H1 (cell line): ENCODE measurements at regions not wholly inside any gene's neighbourhood (a gene's known extent, or its start where the extent isn't known, plus 50 kb on each side); places are given as distances from the start of the nearest gene placed in this dataset.

Source experiments
- CTCF ChIA-PET: fragments of 300-600 bp; sonication (Branson Sonifier 250); formaldehyde crosslinking; loops from one replicate; lab custom pipeline; 2021; ENCODE audit not compliant: partially characterized antibody; lab: Charles Lee
- POLR2A ChIA-PET: fragments of 300-600 bp; sonication (Branson Sonifier 250); formaldehyde crosslinking; loops from one replicate; lab custom pipeline; 2021; ENCODE audit warnings: inconsistent platforms; ENCODE audit not compliant: partially characterized antibody; lab: Charles Lee
- DNase-seq, 2 experiments: peaks; one replicate each; pipeline versions ENCODE4 v3.0.0 to v3.0.0-alpha.2; 2010 to 2022; ENCODE audit warnings: low spot score in 2 of 2, low read depth in 1 of 2, mixed read lengths in 1 of 2
- FAIRE-seq: peaks from 2 replicates; lab custom pipeline; 2011; peaks lifted over from hg19 to GRCh38; lab: Jason Lieb, UNC
- H2AFZ ChIP-seq: 2 replicates; pipeline ENCODE4 v1.8.1; 2012; ENCODE audit warnings: low read length, inconsistent platforms
- H2AK5ac ChIP-seq: 2 replicates; pipeline ENCODE4 v1.6.1; 2013; ENCODE audit warnings: low read depth, low read length
- H2BK120ac ChIP-seq: replicated peaks from 2 replicates; pipeline ENCODE3; 2013; ENCODE audit warnings: low read depth, low read length, inconsistent platforms
- H2BK12ac ChIP-seq: 2 replicates; pipeline ENCODE4 v1.6.1; 2013; ENCODE audit warnings: low read depth, low read length
- H2BK15ac ChIP-seq: 2 replicates; pipeline ENCODE4 v1.6.1; 2013; ENCODE audit warnings: low read length
- H2BK20ac ChIP-seq: 2 replicates; pipeline ENCODE4 v1.6.1; 2013; ENCODE audit warnings: low read length
- H2BK5ac ChIP-seq: 2 replicates; pipeline ENCODE4 v1.6.1; 2013; ENCODE audit warnings: low read depth, low read length
- H3K14ac ChIP-seq: 2 replicates; pipeline ENCODE4 v1.6.1; 2013; ENCODE audit warnings: inconsistent platforms; ENCODE audit not compliant: insufficient read length
- H3K18ac ChIP-seq: 2 replicates; pipeline ENCODE4 v1.6.1; 2013; ENCODE audit warnings: low read length; ENCODE audit errors: extremely low read depth
- H3K23ac ChIP-seq: 2 replicates; pipeline ENCODE4 v1.6.1; 2013; ENCODE audit warnings: inconsistent platforms; ENCODE audit not compliant: insufficient read length
- H3K23me2 ChIP-seq: 2 replicates; pipeline ENCODE4 v1.6.1; 2013; ENCODE audit warnings: low read depth, low read length
- H3K27ac ChIP-seq: 2 replicates; pipeline ENCODE4 v1.6.1; 2011; ENCODE audit warnings: low read depth, low read length, inconsistent platforms
- H3K27me3 ChIP-seq, 4 experiments: replicated peaks in 1 of 4; 1 replicate in 1 of 4; 2 replicates in 3 of 4; pipeline versions ENCODE4 v1.6.1 to v1.8.1; 2011 to 2013; ENCODE audit warnings: low read length in 3 of 4, mild to moderate bottlenecking in 3 of 4, inconsistent platforms in 2 of 4, mixed read lengths in 2 of 4, moderate library complexity in 1 of 4; ENCODE audit not compliant: control insufficient read depth in 3 of 4, insufficient read depth in 3 of 4; ENCODE audit errors: extremely low read depth in 1 of 4
- H3K36me3 ChIP-seq, 4 experiments: 2 replicates each; pipeline versions ENCODE4 v1.6.1 to v1.8.1; 2011 to 2013; ENCODE audit warnings: mild to moderate bottlenecking in 4 of 4, low read length in 3 of 4, moderate library complexity in 2 of 4, control low read depth in 1 of 4, inconsistent platforms in 1 of 4; ENCODE audit not compliant: insufficient read depth in 4 of 4, control insufficient read depth in 2 of 4
- H3K4ac ChIP-seq: replicated peaks from 2 replicates; pipeline ENCODE3; 2013; ENCODE audit warnings: low read length, low read depth, mixed read lengths, inconsistent platforms; ENCODE audit not compliant: insufficient read length
- H3K4me1 ChIP-seq, 4 experiments: replicated peaks in 1 of 4; 1 replicate in 1 of 4; 2 replicates in 3 of 4; pipeline versions ENCODE4 v1.6.1 to v1.8.1; 2011 to 2013; ENCODE audit warnings: low read length in 3 of 4, inconsistent platforms in 2 of 4, mixed read lengths in 1 of 4; ENCODE audit not compliant: insufficient read depth in 4 of 4, control insufficient read depth in 3 of 4
- H3K4me2 ChIP-seq, 2 experiments: 2 replicates each; pipeline versions ENCODE4 v1.6.1 to v1.8.1; 2011 to 2013; ENCODE audit warnings: low read depth in 2 of 2, low read length in 2 of 2, control low read depth in 1 of 2, inconsistent platforms in 1 of 2, mild to moderate bottlenecking in 1 of 2; ENCODE audit not compliant: insufficient read depth in 1 of 2
- H3K4me3 ChIP-seq, 4 experiments: fragments of 200-600, 300-600 bp in 1 of 4; sonication (generic), shearing (Covaris generic), sonication (Bioruptor Twin) in 1 of 4; 2 replicates each; pipeline versions ENCODE4 v1.5.1 to v1.8.1; 2011 to 2016; ENCODE audit warnings: low read length in 4 of 4, low read depth in 3 of 4, control low read depth in 2 of 4, inconsistent platforms in 2 of 4, mild to moderate bottlenecking in 2 of 4, mixed read lengths in 1 of 4, moderate library complexity in 1 of 4; ENCODE audit not compliant: insufficient read depth in 2 of 4; ENCODE audit errors: extremely low read depth in 1 of 4
- H3K56ac ChIP-seq: replicated peaks from 2 replicates; pipeline ENCODE3; 2013; ENCODE audit warnings: low read depth, mild to moderate bottlenecking, mixed read lengths, low read length, inconsistent platforms; ENCODE audit not compliant: insufficient read length
- H3K79me1 ChIP-seq: 2 replicates; pipeline ENCODE4 v1.6.1; 2013; ENCODE audit warnings: low read depth, low read length, control low read depth
- H3K79me2 ChIP-seq, 2 experiments: 2 replicates each; pipeline versions ENCODE4 v1.6.1 to v1.8.1; 2012 to 2013; ENCODE audit warnings: low read length in 2 of 2, mild to moderate bottlenecking in 2 of 2, inconsistent platforms in 1 of 2; ENCODE audit not compliant: insufficient read depth in 2 of 2, control insufficient read depth in 1 of 2
- H3K9ac ChIP-seq, 4 experiments: replicated peaks in 1 of 4; 1 replicate in 1 of 4; 2 replicates in 3 of 4; pipeline versions ENCODE4 v1.6.1 to v1.8.1; 2011 to 2013; ENCODE audit warnings: low read depth in 3 of 4, low read length in 3 of 4, control low read depth in 2 of 4, mild to moderate bottlenecking in 2 of 4, moderate library complexity in 2 of 4, inconsistent platforms in 1 of 4; ENCODE audit errors: extremely low read depth in 1 of 4
- H3K9me3 ChIP-seq, 2 experiments: 2 replicates each; pipeline versions ENCODE4 v1.6.1 to v1.8.1; 2012 to 2013; ENCODE audit warnings: mild to moderate bottlenecking in 2 of 2, moderate library complexity in 2 of 2, control low read depth in 1 of 2, inconsistent platforms in 1 of 2, low read depth in 1 of 2, low read length in 1 of 2, mixed read lengths in 1 of 2; ENCODE audit not compliant: insufficient read depth in 2 of 2
- H4K20me1 ChIP-seq, 2 experiments: replicated peaks in 1 of 2; 2 replicates each; pipeline versions ENCODE3 to v1.8.1; 2011 to 2013; ENCODE audit warnings: inconsistent platforms in 2 of 2, low read length in 2 of 2, mild to moderate bottlenecking in 1 of 2; ENCODE audit not compliant: insufficient read depth in 2 of 2, control insufficient read depth in 1 of 2
- H4K5ac ChIP-seq: 2 replicates; pipeline ENCODE4 v1.6.1; 2013; ENCODE audit warnings: low read length, low read depth, mixed read lengths, inconsistent platforms; ENCODE audit not compliant: insufficient read length
- H4K8ac ChIP-seq: 2 replicates; pipeline ENCODE4 v1.8.0; 2013; ENCODE audit warnings: mild to moderate bottlenecking, moderate library complexity, low read length, inconsistent platforms; ENCODE audit not compliant: insufficient read depth; ENCODE audit errors: extremely low read depth
- H4K91ac ChIP-seq: replicated peaks from 2 replicates; pipeline ENCODE3; 2013; ENCODE audit warnings: low read length, mixed read lengths, inconsistent platforms; ENCODE audit not compliant: insufficient read length
- ASH2L ChIP-seq: fragments of 200-600, 300-600 bp; sonication (generic); IDR thresholded peaks from one replicate; pipeline ENCODE4 v1.7.1; 2017; ENCODE audit warnings: low read length
- CBX8 ChIP-seq: fragments of 300-800, 300-1000 bp; sonication (generic); IDR thresholded peaks from 2 replicates; pipeline ENCODE4 v1.7.1; 2016; ENCODE audit warnings: low read depth, low read length, borderline replicate concordance
- EGR1 ChIP-seq: IDR thresholded peaks from 2 replicates; pipeline ENCODE4 v1.6.1; 2011; ENCODE audit warnings: low read depth, low read length, borderline replicate concordance
- HDAC2 ChIP-seq, 2 experiments: fragments of 300-600 bp in 1 of 2; sonication (generic) in 1 of 2; IDR thresholded peaks; 2 replicates each; pipeline ENCODE4 v1.6.1; 2011 to 2012; ENCODE audit warnings: low read depth in 2 of 2, low read length in 2 of 2, mild to moderate bottlenecking in 2 of 2, moderate library complexity in 2 of 2, borderline replicate concordance in 1 of 2, inconsistent platforms in 1 of 2
- MAFK ChIP-seq: IDR thresholded peaks from 2 replicates; pipeline ENCODE4 v1.6.1; 2012; ENCODE audit warnings: low read depth, mild to moderate bottlenecking, improper control_type of control experiment, low read length
- RXRA ChIP-seq: IDR thresholded peaks from 2 replicates; pipeline ENCODE4 v1.6.1; 2011; ENCODE audit warnings: low read depth, mild to moderate bottlenecking, low read length, moderate library complexity; ENCODE audit not compliant: insufficient read depth
- SUZ12 ChIP-seq: fragments of 200-600 bp; sonication (generic); IDR thresholded peaks from 2 replicates; pipeline ENCODE4 v1.6.1; 2012; ENCODE audit warnings: mild to moderate bottlenecking, inconsistent platforms, low read length, moderate library complexity, mixed read lengths
- TBP ChIP-seq: IDR thresholded peaks from 2 replicates; pipeline ENCODE4 v1.6.1; 2011; ENCODE audit warnings: low read depth, low read length, improper control_type of control experiment
- TF ChIP-seq, protein P1 (sequence below), 3 experiments: IDR thresholded peaks; 1 replicate in 2 of 3; 2 replicates in 1 of 3; pipeline versions ENCODE4 v1.5.1 to v1.6.1; 2011; ENCODE audit warnings: low read length in 3 of 3, mild to moderate bottlenecking in 3 of 3, inconsistent platforms in 2 of 3, low read depth in 1 of 3, moderate library complexity in 1 of 3; ENCODE audit not compliant: insufficient read depth in 1 of 3; ENCODE audit errors: control extremely low read depth in 1 of 3

DNA sequence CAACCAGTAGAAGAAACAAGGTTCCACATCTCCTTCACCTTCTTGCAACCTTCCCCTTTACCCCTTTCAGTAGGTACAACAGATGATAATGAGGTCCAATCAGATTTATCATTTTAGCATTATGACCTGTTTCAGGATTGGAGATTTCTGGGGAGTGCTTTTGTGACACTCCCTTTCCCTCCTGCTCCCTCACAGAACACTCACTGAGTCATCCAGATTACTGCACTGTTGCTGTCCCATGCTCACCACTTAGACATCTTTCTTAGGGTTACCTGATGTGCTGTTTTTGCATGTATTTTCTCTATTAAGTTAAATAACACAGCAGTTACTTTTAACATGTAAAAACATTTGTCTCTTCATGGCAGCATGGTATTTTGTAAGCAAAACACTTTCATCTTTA is 118.5 kb downstream of the MFSD1 start:
- Histone ChIP-seq H2BK5ac (no peak overlapping the region), H2BK12ac (no peak overlapping the region), H2AK5ac (no peak overlapping the region), H3K56ac (no peak overlapping the region), H3K18ac (no peak overlapping the region), H4K8ac (no peak overlapping the region), H3K9me3 (no peaks in the 10 kb centered on the region), H4K91ac (no peak overlapping the region), H3K9ac (no peak overlapping the region), H4K5ac (no peak overlapping the region), H3K27ac (no peak overlapping the region), H2AFZ (no peak overlapping the region), H3K36me3 (no peaks in the 10 kb centered on the region), H3K79me1 (no peaks in the 10 kb centered on the region), H3K4me1 (no peaks in the 10 kb centered on the region), H3K4ac (no peak overlapping the region), H3K14ac (no peak overlapping the region), H4K20me1 (no peaks in the 10 kb centered on the region), H2BK15ac (no peak overlapping the region), H3K4me3 (no peak overlapping the region), H3K4me2 (no peak overlapping the region), H2BK20ac (no peak overlapping the region), H3K79me2 (no peaks in the 10 kb centered on the region), H3K23me2 (no peaks in the 10 kb centered on the region), H2BK120ac (no peak overlapping the region), H3K27me3 (no peaks in the 10 kb centered on the region), H3K23ac (no peak overlapping the region)
- TF ChIP-seq MAFK = no peak
- no peak for TF ChIP-seq HDAC2 (IDR thresholded peaks at IDR 0.05; ENCODE audit: borderline replicate concordance in 1 of 2, low read depth in 2 of 2, low read length in 2 of 2)
- no peak for TF ChIP-seq EGR1
- no peak for TF ChIP-seq SUZ12
- no peak for TF ChIP-seq CBX8
- TF ChIP-seq ASH2L = no peak
- no peak for TF ChIP-seq TBP
- TF ChIP-seq RXRA = no peak
- TF ChIP-seq, protein P1, sequence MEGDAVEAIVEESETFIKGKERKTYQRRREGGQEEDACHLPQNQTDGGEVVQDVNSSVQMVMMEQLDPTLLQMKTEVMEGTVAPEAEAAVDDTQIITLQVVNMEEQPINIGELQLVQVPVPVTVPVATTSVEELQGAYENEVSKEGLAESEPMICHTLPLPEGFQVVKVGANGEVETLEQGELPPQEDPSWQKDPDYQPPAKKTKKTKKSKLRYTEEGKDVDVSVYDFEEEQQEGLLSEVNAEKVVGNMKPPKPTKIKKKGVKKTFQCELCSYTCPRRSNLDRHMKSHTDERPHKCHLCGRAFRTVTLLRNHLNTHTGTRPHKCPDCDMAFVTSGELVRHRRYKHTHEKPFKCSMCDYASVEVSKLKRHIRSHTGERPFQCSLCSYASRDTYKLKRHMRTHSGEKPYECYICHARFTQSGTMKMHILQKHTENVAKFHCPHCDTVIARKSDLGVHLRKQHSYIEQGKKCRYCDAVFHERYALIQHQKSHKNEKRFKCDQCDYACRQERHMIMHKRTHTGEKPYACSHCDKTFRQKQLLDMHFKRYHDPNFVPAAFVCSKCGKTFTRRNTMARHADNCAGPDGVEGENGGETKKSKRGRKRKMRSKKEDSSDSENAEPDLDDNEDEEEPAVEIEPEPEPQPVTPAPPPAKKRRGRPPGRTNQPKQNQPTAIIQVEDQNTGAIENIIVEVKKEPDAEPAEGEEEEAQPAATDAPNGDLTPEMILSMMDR (IDR thresholded peaks at IDR 0.05; ENCODE audit: control extremely low read depth in 1 of 3, insufficient read depth in 1 of 3, low read depth in 1 of 3, low read length in 3 of 3) = no peak
- DNase-seq (no peak), FAIRE-seq (no peak)
- POLR2A ChIA-PET = no interaction called here
- CTCF ChIA-PET = interaction anchor here (0.6 to 1.6 kb wide), 3 partner anchors 9 to 331 kb away, joined by 3 to 6 read pairs (median 3); no protein-coding TSS in a partner anchor
